ENCODE measurements at regions not wholly inside any gene's neighbourhood (a gene's known extent, or its start where the extent isn't known, plus 50 kb on each side); places are given as distances from the start of the nearest gene placed in this dataset.
"Not testable (repeated sequence)": the region's sequence is repeated elsewhere in the genome, so short reads cannot be mapped to it uniquely, and the experiment has no call there.

DNA sequence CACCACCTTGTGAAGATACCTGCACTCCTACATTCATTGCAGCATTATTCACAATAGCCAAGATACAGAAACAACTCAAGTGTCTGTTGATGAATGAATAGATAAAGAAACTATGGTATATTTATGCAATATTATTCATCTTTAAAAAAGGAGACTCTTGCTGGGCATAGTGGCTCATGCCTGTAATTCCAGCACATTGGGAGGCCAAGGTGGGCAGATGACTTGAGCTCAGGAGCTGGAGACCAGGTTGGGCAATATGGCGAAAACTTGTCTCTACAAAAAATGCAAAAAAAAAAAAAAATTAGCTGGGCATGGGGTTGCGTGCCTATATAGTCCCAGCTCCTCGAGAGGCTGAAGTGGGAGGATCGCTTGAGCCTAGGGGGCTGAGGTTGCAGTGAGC is 119.8 kb downstream of the GJA1 start:
- Histone ChIP-seq H3F3A (ENCODE audit: control insufficient read depth, insufficient read depth) (no peaks in the 10 kb centered on the region), H3K4me2 (ENCODE audit: low read length) (no peak overlapping the region), H4K20me1 (ENCODE audit: control insufficient read depth, insufficient read depth, low read depth, low read length) (no peaks in the 10 kb centered on the region), H3K79me2 (ENCODE audit: control insufficient read depth, low read length) (no peaks in the 10 kb centered on the region), H3K4me1 (ENCODE audit: control insufficient read depth, low read length) (no peaks in the 10 kb centered on the region), H3K4me3 (ENCODE audit: low read length) (no peak overlapping the region), H3K9me3 (ENCODE audit: control insufficient read depth, insufficient read depth, low read length) (no peaks in the 10 kb centered on the region), H3K9me2 (replicated peaks; ENCODE audit: control insufficient read depth, low read length) (no peaks in the 10 kb centered on the region), H3K36me3 (ENCODE audit: control insufficient read depth, low read length) (no peaks in the 10 kb centered on the region), H3K27me3 (ENCODE audit: control insufficient read depth, low read length) (no peaks in the 10 kb centered on the region), H3K27ac (ENCODE audit: low read depth, low read length) (no peak overlapping the region)
- TF ChIP-seq EZH2phosphoT487 (IDR thresholded peaks at IDR 0.05; ENCODE audit: borderline replicate concordance, low read length), result no peak
- TF ChIP-seq, protein P1, sequence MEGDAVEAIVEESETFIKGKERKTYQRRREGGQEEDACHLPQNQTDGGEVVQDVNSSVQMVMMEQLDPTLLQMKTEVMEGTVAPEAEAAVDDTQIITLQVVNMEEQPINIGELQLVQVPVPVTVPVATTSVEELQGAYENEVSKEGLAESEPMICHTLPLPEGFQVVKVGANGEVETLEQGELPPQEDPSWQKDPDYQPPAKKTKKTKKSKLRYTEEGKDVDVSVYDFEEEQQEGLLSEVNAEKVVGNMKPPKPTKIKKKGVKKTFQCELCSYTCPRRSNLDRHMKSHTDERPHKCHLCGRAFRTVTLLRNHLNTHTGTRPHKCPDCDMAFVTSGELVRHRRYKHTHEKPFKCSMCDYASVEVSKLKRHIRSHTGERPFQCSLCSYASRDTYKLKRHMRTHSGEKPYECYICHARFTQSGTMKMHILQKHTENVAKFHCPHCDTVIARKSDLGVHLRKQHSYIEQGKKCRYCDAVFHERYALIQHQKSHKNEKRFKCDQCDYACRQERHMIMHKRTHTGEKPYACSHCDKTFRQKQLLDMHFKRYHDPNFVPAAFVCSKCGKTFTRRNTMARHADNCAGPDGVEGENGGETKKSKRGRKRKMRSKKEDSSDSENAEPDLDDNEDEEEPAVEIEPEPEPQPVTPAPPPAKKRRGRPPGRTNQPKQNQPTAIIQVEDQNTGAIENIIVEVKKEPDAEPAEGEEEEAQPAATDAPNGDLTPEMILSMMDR (IDR thresholded peaks at IDR 0.05; ENCODE audit: low read depth, low read length, poor library complexity, severe bottlenecking), result no peak

DNA sequence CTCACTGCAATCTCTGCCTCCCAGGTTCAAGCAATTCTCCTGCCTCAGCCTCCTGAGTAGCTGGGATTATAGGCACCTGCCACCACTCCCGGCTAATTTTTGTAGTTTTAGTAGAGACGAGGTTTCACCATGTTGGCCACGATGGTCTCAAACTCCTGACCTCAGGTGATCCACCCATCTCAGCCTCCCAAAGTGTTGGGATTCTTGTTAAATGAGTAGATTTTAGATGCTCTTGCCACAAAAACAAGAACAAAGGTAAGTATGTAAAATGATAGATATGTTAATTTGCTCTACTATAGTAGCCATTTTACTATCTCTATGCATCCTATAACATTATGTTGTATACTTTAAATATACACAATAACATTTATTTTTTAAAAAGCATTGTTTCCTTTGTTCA is 120.7 kb downstream of the GJA1 start:
- H3K27me3 ChIP-seq (ENCODE audit: control insufficient read depth, low read length); H3K36me3 ChIP-seq (ENCODE audit: control insufficient read depth, low read length); H4K20me1 ChIP-seq (ENCODE audit: control insufficient read depth, insufficient read depth, low read depth, low read length); H3K9me3 ChIP-seq (ENCODE audit: control insufficient read depth, insufficient read depth, low read length); H3K4me2 ChIP-seq (ENCODE audit: low read length); H3K4me3 ChIP-seq (ENCODE audit: low read length); H3F3A ChIP-seq (ENCODE audit: control insufficient read depth, insufficient read depth); H3K9me2 ChIP-seq (replicated peaks; ENCODE audit: control insufficient read depth, low read length); H3K4me1 ChIP-seq (ENCODE audit: control insufficient read depth, low read length); H3K79me2 ChIP-seq (ENCODE audit: control insufficient read depth, low read length); H3K27ac ChIP-seq (ENCODE audit: low read depth, low read length): not testable (repeated sequence)

DNA sequence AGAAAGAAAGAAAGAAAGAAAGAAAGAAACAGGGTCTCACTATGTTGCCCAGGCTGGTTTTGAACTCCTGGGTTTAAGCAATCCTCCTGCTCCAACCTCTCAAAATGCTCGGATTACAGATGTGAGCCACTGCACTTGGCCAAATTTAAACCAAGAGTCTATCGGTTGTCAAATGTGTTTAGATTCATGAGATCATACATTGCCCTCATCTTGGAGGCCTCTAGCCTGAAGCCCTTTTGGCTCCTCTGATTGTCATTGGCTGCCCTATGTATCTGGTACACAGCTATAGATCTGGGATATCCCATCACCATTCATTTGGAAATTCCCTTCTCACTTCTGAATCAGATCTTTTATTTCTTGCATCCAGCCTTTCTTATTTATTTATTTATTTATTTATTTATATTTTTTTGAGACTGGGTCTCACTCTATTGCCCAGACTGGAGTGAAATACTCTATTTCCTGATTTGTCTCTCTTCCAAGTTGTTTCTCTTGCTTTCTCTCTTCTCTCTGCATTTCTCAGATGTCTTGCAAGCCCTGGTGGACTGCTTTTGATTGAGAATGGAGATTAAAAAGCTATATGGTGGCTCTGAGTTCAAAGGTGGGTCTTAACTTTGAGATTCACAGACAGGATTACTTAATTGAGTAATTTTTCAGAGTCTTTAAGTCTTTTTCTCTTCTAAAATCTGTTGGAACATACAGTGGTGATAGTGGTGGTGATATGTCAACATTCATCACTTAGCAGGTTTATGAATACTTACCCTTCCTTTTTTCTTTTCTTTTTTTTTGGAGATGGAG is 121.9 kb downstream of the GJA1 start:
- Histone ChIP-seq H3K27ac (ENCODE audit: low read depth, low read length) (no peak overlapping the region), H3F3A (ENCODE audit: control insufficient read depth, insufficient read depth) (no peaks in the 10 kb centered on the region), H3K9me2 (replicated peaks; ENCODE audit: control insufficient read depth, low read length) (no peaks in the 10 kb centered on the region), H3K36me3 (ENCODE audit: control insufficient read depth, low read length) (no peaks in the 10 kb centered on the region), H3K4me2 (ENCODE audit: low read length) (no peak overlapping the region), H3K4me3 (ENCODE audit: low read length) (no peak overlapping the region), H4K20me1 (ENCODE audit: control insufficient read depth, insufficient read depth, low read depth, low read length) (no peaks in the 10 kb centered on the region), H3K4me1 (ENCODE audit: control insufficient read depth, low read length) (no peaks in the 10 kb centered on the region), H3K9me3 (ENCODE audit: control insufficient read depth, insufficient read depth, low read length) (no peaks in the 10 kb centered on the region), H3K27me3 (ENCODE audit: control insufficient read depth, low read length) (no peaks in the 10 kb centered on the region), H3K79me2 (ENCODE audit: control insufficient read depth, low read length) (no peaks in the 10 kb centered on the region)
- TF ChIP-seq, protein P1 (IDR thresholded peaks at IDR 0.05; ENCODE audit: low read depth, low read length, poor library complexity, severe bottlenecking), result no peak
- no peak for TF ChIP-seq EZH2phosphoT487 (IDR thresholded peaks at IDR 0.05; ENCODE audit: borderline replicate concordance, low read length)

DNA sequence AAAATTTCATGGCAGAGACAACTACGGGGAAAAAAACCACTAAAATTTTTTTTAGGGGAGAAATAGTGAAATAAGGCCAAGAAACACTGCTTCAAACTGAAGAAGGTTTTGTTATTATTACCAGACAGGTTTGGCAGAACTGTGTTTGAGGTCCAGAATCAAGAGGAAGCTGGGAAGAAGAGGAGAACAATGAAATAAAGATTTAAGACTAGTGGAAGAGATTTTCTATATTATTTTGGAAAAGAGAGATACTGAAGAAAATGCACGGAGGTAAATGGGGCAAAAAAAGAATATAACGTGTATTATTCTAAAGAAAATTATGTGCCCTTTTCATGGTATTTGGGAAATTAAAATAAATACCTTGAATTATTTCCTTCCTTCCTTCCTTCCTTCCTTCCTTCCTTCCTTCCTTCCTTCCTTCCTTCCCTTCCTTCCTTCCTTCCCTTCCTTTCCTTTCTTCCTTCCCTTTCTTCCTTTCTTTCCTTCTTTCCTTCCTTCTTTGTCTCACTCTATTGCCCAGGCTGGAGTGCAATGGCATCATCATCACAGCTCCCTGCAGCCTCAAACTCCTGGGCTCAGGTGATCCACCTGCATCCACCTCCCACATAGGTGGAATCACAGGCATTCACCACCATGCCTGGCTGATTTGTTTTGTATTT is 124.3 kb downstream of the GJA1 start:
- no peak overlapping the region for H3K4me3 ChIP-seq (ENCODE audit: low read length)
- no peaks in the 10 kb centered on the region for H3F3A ChIP-seq (ENCODE audit: control insufficient read depth, insufficient read depth)
- TF ChIP-seq, protein P1 (IDR thresholded peaks at IDR 0.05; ENCODE audit: low read depth, low read length, poor library complexity, severe bottlenecking), result no peak
- TF ChIP-seq EZH2phosphoT487 (IDR thresholded peaks at IDR 0.05; ENCODE audit: borderline replicate concordance, low read length), result no peak

More for the DNA sequence above, 124.3 kb downstream of the GJA1 start:
- no peaks in the 10 kb centered on the region for H4K20me1 ChIP-seq (ENCODE audit: control insufficient read depth, insufficient read depth, low read depth, low read length)
- no peak overlapping the region for H3K27ac ChIP-seq (ENCODE audit: low read depth, low read length)
- H3K9me2 ChIP-seq (replicated peaks; ENCODE audit: control insufficient read depth, low read length), result no peaks in the 10 kb centered on the region
- H3K79me2 ChIP-seq (ENCODE audit: control insufficient read depth, low read length), result no peaks in the 10 kb centered on the region
- H3K27me3 ChIP-seq (ENCODE audit: control insufficient read depth, low read length), result no peaks in the 10 kb centered on the region
- no peaks in the 10 kb centered on the region for H3K36me3 ChIP-seq (ENCODE audit: control insufficient read depth, low read length)
- no peaks in the 10 kb centered on the region for H3K4me1 ChIP-seq (ENCODE audit: control insufficient read depth, low read length)
- H3K4me2 ChIP-seq (ENCODE audit: low read length), result no peak overlapping the region
- H3K9me3 ChIP-seq (ENCODE audit: control insufficient read depth, insufficient read depth, low read length), result no peaks in the 10 kb centered on the region; the same call in 1 of the 2 replicates

Data from DOHH2 (cell line).